Osteocyte (in vitro differentiated cells): ENCODE measurements at regions not wholly inside any gene's neighbourhood (a gene's known extent, or its start where the extent isn't known, plus 50 kb on each side); places are given as distances from the start of the nearest gene placed in this dataset.

Source experiments
- DNase-seq: peaks from one replicate; pipeline ENCODE4 v3.0.0; 2021; ENCODE audit warnings: mixed read lengths; ENCODE audit not compliant: unreplicated experiment; ENCODE audit errors: extremely low spot score
- H3K27ac Mint-ChIP-seq: one replicate; pipeline ENCODE4 v1.8.0; 2021; ENCODE audit warnings: mild to moderate bottlenecking, mixed read lengths; ENCODE audit not compliant: unreplicated experiment
- H3K27me3 Mint-ChIP-seq: one replicate; pipeline ENCODE4 v1.8.0; 2021; ENCODE audit warnings: mixed read lengths; ENCODE audit not compliant: unreplicated experiment
- H3K36me3 Mint-ChIP-seq: one replicate; pipeline ENCODE4 v1.8.0; 2021; ENCODE audit warnings: mixed read lengths; ENCODE audit not compliant: unreplicated experiment
- H3K4me1 Mint-ChIP-seq: one replicate; pipeline ENCODE4 v1.8.0; 2021; ENCODE audit warnings: mixed read lengths; ENCODE audit not compliant: unreplicated experiment
- H3K4me3 Mint-ChIP-seq: one replicate; pipeline ENCODE4 v1.8.0; 2021; ENCODE audit warnings: mild to moderate bottlenecking, moderate library complexity, mixed read lengths; ENCODE audit not compliant: unreplicated experiment
- H3K9me3 Mint-ChIP-seq: one replicate; pipeline ENCODE4 v1.8.0; 2021; ENCODE audit warnings: mixed read lengths; ENCODE audit not compliant: unreplicated experiment
- CTCF ChIP-seq: fragments of 200-600 bp; sonication (generic); IDR thresholded peaks from 2 replicates; pipeline ENCODE4 v1.5.0; 2021; ENCODE audit warnings: antibody characterized with exemption, mild to moderate bottlenecking, moderate library complexity

GRCh38 chr2:75870133-75870532 lies 159.4 kb upstream of the GCFC2 start:
- no peaks in the 10 kb centered on the region for H3K36me3 Mint-ChIP-seq
- H3K4me3 Mint-ChIP-seq, result no peak overlapping the region
- TF ChIP-seq CTCF, result no peak
- H3K9me3 Mint-ChIP-seq, result no peaks in the 10 kb centered on the region
- no peak overlapping the region for H3K27ac Mint-ChIP-seq
- H3K4me1 Mint-ChIP-seq, result no peaks in the 10 kb centered on the region
- H3K27me3 Mint-ChIP-seq, result peaks cover 6% of the 10 kb centered on the region
- no peak for DNase-seq

DNA sequence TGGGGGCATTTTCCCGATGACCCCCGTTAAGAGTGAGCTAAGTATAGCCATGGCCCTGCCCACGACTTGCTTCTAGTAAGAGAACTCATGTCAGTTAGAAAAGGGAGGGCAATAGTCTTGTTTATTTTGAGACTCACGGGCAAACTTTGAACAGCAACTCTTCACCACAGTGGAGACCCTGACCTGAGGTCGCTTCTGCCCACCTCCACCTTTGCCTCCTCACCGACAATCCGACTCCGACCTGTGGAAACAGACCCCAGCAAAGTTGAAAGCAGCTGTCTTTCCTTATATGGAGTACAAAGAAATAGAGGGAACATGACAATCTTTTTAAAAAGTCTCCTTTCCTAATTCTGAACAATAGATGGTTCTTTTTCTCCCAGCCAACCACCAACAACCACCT lies 155.0 kb upstream of the GCFC2 start:
- TF ChIP-seq CTCF, result no peak
- Mint-ChIP-seq H3K4me3 (no peak overlapping the region), H3K27ac (no peak overlapping the region), H3K36me3 (no peaks in the 10 kb centered on the region), H3K9me3 (no peaks in the 10 kb centered on the region), H3K4me1 (no peaks in the 10 kb centered on the region), H3K27me3 (peaks cover 10% of the 10 kb centered on the region)
- no peak for DNase-seq

DNA sequence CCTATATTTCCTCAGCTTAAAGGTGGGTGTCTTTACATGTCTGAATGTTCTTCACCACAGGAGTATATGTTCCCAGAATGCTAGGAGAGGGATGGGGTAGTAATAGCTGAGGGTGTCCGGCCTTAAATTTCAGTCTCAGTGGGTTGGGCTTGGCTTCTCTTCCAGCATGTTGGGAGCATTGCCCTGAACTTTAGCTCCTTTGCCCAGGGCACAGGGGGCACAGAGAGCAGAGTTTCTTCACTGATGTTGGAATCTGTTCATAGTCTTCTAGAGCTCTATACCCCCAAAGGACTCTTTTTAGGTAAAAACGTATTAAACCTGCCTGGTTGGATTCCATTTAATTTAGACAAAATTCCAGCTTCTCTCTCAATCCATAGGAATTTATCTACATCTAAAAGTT lies 154.4 kb upstream of the GCFC2 start:
- H3K9me3 Mint-ChIP-seq, result no peaks in the 10 kb centered on the region
- TF ChIP-seq CTCF, result no peak
- H3K27me3 Mint-ChIP-seq, result peaks cover 9% of the 10 kb centered on the region
- no peaks in the 10 kb centered on the region for H3K36me3 Mint-ChIP-seq
- no peak for DNase-seq
- H3K27ac Mint-ChIP-seq, result no peak overlapping the region
- no peaks in the 10 kb centered on the region for H3K4me1 Mint-ChIP-seq
- no peak overlapping the region for H3K4me3 Mint-ChIP-seq

DNA sequence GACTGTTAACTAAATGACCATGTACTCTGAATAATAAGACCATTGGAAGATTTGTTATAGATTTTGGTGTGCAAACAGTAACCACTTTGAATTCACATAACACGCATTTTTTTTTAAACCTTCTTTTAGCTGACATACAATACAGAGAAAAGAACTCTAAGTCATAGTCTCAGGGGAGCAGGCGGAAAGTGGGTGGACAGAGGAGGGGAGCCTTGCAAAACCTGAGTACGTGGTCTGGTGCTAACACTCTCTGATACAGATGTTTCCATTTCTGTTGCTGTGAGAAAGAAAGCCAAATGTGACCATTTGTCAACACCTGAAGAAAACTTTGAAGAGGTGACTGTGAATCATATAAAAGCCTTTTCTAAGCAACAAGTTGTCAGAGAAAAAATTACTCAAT lies 151.8 kb upstream of the GCFC2 start:
- no peak overlapping the region for H3K4me3 Mint-ChIP-seq
- no peak overlapping the region for H3K27ac Mint-ChIP-seq
- H3K4me1 Mint-ChIP-seq, result no peaks in the 10 kb centered on the region
- no peaks in the 10 kb centered on the region for H3K36me3 Mint-ChIP-seq
- H3K9me3 Mint-ChIP-seq, result no peaks in the 10 kb centered on the region
- DNase-seq, result no peak
- H3K27me3 Mint-ChIP-seq, result peaks cover 9% of the 10 kb centered on the region
- TF ChIP-seq CTCF, result no peak

DNA sequence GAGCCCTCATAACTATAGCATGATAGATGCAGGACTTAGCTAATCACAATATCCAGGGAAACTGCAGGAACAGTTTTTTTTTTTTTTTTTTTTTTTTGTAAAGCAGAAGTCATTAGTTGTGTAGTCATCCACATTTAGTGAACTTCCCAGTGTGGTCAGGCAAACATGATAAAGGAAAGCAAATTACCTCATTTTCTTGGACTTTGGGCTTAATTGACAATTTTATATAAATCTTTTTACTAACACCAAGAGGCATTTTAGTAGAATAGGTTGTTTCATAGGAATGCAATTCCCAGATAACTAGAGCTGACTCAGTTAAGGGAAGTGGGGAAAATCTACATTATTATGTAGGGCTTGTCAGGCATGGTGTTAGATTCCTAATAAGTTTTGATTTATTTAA lies 142.7 kb upstream of the GCFC2 start:
- TF ChIP-seq CTCF, result no peak
- H3K4me3 Mint-ChIP-seq, result no peak overlapping the region
- DNase-seq, result no peak
- H3K4me1 Mint-ChIP-seq, result no peaks in the 10 kb centered on the region
- peaks cover 3% of the 10 kb centered on the region for H3K27me3 Mint-ChIP-seq
- no peaks in the 10 kb centered on the region for H3K9me3 Mint-ChIP-seq
- no peak overlapping the region for H3K27ac Mint-ChIP-seq
- no peaks in the 10 kb centered on the region for H3K36me3 Mint-ChIP-seq
